Activated naive CD4-positive, alpha-beta T cell treated with Interleukin-2 at 50 U/mL for 16 hours (primary cell): ENCODE measurements at regions not wholly inside any gene's neighbourhood (a gene's known extent, or its start where the extent isn't known, plus 50 kb on each side); places are given as distances from the start of the nearest gene placed in this dataset.

ENCODE experiments used
- DNase-seq: peaks from one replicate; pipeline ENCODE4 v3.0.0-alpha.2; 2020

DNA sequence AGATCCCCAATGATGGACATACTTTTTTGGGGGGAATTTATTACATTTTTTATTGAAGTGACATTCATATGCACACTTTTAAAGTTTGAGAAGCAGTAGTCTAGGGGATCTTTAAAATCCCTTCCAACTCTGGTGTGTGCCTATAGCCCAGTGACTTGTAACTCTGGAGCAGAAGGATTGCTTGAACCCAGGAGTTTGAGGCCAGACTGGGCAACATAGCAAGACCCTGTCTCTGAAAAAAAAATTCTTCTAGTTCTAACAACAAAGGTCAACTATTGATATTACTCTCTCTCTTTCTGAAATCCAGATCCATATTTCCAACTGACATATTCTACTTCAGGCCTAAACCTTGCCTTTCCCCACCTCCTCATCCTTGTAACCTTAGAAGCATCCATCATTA lies 148.2 kb upstream of the SPRY4 start:
- DNase-seq = no peak

DNA sequence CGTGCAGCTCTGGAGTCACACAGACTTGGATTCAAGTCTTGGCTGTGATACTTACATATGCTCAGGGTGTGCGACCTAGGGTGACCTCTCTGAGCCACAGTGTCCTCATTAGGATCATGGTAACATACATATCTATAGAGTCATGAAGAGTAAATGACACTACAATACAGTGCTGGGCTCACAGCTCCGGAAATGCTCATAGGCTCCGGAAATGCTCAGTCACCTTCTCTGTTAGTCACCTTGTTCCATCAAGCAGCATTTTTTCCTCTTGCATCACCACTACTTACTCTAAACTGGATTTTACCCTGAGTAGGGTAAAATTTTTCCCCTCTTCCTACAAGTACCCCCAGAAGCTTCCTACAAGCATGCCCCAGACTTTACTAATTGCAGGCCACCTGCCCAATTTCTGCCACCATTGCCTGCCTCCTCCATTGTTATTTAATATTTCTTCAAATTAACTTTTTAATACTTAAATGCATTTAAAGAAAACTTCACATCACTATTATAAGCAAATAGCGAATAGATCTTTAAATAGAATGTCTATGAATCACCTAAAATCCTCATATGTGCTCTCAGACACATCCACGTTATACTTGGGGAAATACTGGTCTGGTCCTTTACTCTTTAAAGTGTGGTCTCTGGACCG lies 147.6 kb upstream of the SPRY4 start:
- peak; percentile 68 for DNase-seq

DNA sequence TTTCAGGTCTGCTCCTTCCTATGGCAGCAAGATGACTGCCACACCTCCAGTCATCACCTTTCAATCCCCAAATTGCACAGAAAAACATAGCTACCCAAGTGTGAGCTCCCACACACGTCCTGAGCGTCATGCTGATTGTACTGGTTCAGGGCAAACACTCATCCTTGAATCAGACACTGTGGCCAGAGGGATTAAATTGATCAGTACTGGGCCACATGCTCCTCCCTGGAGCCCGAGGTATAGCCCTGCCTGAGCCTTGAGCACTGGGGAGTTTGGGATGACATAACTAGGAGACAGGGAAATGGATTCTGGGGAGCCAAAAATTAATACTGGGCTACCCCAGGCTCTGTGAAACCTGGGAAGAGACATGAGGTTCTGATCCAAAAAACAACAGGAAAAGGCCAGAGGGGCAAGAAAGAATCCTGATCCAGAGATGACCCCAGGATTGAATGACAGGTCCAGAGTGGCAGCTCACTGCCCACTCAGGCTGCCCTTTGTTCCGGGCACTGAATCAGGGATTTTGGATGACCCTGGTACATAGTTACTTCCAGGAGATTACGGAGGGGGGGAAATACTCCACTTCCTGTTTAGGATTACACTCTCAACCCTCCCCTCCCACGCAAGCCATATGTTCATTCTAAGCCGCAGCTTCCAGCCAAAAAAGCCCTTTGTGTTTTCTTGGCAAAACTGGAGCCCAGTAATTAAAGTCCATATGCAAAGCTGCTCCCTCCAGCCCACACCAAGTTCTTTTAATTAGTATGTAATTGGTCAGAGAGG lies 141.6 kb upstream of the SPRY4 start:
- DNase-seq = peak; percentile 18

DNA sequence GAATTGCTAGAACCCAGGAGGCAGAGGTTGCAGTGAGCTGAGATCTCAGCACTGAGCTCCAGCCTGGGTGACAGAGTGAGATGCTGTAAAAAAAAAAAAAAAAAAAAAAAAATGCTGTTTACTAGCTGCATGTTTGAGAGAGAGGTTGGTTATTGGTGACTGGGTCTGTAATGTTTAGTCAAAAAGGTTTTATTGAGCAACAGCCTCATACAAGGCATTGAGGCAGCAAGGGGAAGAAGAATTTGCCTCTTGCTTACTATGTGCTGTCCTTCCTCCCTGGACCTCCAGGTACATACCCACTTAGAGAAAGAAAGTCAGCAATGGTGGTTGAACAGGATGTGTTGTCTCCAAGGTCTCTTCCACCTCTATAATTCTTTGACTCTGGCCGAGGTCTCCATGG lies 140.7 kb upstream of the SPRY4 start:
- DNase-seq = no peak

DNA sequence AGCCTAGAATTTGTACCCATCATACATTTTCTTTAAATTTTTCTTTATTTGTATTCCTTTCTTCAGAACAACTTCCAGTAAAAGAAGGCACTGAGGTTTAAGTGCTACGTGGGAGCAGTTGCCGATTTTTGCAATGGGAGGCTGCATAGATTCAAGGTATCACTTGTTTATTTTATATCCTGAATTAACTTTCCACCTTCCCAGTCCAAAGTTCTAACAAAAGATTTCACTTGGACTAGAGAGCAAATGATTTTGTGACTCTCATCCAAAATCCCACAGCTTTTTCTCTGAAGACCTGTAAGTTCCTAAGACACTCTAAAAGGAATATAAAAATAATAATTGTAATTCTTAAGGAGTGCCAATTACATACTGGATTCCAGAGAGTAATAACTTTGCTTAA lies 139.1 kb upstream of the SPRY4 start:
- DNase-seq = no peak

DNA sequence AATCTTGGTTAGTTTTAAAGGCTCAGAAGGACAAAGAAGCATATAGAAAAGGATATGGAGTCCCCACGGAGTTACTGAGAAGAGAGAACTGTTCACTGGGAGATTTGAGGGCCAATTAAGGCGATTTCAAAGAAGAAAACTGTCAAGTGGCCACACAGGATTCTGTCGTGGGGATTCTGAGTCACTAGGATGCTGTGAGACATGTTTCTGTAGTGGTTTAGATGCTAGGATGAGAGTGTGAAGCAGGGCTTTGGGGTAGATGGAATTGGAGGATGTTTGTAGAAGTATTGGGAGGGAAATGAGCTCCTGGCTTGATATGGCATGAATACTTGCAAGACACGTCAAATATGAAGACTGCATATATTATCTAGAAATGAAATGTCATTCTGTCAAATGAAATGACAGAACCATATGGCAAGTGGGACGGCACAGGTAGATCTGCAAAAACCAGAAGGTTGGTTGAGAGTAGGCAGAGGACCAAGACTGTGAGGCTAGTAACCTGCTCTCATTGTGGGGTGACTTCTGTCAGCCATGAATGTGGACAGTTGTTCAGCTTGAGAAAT lies 136.3 kb upstream of the SPRY4 start:
- no peak for DNase-seq

DNA sequence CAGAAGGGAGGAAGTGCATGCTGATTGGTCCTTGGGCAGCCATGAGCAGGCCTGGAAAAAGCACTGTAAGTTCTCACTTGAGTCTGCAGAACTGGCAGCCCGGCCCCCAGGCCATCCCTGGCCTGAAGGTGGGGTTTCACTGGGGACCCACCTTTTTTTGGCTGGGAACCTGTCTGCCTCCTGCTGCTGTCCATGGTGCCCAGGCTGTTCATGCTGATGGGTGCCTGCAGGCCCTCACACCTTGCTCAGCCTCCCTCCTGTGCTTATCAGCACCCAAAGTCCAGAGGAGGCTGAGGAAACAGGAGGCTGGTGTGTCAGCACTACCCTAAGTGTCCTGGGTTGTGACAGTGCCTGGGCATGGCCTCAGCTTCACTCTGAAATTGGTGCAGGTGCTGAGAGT lies 134.4 kb upstream of the SPRY4 start:
- DNase-seq = no peak

DNA sequence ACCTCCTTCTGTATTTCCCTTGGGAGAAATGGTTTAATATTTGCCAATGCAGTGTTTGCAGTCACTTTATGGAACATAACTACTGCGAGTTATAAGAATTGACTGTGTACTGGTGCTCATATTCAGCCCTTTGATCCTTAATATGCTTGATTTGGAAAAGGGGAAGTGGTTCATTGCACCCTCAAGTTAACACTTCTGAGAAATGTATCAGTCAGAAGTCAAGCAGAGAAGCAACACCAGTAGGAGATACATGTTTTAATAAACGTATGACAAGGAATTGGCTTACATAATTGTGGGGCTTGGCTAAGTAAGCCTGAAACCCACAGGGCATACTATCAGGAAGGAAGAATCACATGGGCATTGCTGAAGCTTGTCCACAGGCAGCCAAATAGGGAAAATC lies 131.0 kb upstream of the SPRY4 start:
- DNase-seq = no peak

DNA sequence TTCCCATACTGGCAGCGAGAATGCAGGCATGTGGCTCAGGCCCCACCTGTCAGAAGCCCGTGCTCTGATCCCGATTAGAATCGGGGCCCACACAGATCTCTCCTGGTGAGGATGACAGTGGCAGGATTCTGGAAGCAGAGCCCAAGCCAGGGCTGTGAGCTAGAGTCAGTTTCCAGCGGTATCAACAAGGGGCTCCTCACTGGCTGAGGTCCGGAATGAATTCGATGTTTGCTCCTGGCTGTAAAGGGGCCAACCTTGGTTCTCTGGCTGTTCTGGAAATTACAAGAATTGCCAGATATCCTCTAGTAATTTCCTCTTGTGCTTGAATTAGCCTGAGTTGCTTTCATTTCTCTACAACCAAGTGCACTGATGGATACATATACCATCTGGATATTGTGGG lies 129.1 kb upstream of the SPRY4 start:
- DNase-seq = no peak

DNA sequence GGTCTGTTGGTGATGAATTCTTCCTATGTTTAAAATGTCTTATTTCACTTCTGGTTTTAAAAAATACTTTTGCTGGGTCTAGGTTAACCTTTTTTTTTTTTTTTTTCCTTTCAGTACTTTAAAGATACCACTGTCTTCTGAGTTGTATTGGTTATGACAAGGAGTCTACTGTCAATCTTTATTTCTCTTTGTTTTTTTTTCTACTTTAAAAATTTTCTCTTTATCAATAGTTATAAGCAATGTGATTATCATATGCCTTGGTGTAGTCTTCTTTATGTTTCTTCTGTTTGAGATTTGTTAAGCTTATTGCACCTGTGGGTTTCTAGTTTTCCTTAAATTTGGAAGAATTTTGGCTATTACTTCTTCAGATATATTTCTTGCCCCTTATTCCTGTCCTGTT lies 125.6 kb upstream of the SPRY4 start:
- DNase-seq = no peak

DNA sequence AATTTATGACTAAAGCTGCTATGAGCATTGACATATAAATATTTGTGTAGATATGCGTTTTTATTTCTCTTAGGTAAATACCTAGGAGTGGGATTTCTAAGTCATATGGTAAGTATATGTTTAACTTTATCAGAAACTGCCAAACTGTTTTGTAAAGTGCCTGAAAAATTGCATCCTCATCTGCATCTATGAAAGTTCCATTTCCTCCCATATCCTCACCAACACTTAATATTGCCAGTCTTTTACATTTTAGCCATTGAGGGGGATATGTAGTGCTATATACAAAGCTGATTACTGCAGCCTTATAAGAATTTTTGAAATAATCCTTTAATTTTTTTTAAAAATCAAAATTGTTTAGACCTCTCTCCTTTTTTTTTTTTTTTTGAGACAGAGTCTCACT lies 123.1 kb upstream of the SPRY4 start:
- no peak for DNase-seq

DNA sequence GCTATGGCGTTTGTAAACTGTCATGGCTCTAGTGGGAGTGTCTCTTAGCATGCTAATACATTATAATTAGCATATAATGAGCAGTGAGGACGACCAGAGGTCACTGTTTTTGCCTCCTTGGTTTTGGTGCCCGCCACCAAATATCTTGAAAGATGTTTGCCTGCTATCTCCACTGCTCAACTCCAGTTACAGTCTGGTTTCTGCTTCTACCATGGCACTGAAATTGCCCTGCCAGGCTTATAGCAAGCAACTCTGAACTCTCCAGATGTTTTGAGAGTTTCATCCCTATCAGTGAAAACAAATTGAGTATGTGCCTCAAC lies 122.1 kb upstream of the SPRY4 start:
- no peak for DNase-seq

DNA sequence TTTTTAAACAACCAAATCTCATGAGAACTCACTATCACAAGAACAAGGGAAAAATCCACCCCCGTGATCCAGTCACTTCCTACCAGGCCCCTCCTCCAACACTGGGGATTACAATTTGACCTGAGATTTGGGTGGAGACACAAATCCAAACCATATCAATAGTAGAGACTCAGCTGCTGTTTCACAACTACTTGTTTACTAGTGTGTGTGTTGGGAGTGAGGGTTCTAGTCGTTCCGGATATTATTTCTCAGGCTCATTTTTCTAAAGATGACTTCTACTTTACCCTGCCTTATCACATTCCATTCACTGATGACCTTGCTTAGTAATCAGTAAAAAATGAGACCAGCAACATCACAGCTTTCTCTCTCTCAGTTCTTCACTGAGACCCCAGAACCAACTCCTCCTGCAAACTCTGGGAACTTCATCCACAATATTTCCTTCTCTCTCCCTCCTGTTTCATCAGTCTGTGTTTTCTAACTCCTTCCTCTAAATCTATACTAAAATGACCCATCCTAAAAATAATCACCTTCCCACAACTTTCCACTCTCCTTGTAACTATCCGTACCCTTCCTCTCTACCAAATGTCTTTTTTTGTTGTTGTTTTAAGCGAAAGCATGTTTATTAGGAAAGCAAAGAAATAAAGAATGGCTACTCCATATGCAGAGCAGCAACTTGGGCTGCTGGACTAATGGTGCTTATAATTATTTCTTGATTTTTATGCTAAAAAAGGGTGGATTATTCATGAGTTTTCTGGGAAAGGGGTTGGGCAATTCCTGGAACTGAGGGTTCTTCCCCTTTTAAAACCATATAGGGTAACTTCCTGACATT lies 121.5 kb upstream of the SPRY4 start:
- no peak for DNase-seq

DNA sequence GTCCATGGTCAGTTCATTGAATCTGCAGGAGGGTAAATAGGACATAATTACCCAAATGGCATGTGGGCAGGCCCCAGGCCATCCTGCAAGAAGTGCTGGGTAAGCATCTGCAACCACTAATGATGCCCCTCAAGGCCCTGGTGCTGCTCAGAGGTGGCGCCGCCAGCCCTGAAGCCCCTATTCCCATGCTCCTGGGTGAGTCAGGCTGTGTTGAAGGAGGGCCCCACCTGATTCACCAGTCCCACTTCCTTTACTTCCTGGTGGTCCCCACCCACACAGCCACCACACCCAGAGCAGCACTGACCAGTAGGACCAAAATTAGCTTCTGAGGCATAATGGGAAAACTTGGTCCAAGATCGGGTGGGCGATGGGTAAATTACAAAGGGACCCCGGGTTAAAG lies 120.4 kb upstream of the SPRY4 start:
- no peak for DNase-seq

DNA sequence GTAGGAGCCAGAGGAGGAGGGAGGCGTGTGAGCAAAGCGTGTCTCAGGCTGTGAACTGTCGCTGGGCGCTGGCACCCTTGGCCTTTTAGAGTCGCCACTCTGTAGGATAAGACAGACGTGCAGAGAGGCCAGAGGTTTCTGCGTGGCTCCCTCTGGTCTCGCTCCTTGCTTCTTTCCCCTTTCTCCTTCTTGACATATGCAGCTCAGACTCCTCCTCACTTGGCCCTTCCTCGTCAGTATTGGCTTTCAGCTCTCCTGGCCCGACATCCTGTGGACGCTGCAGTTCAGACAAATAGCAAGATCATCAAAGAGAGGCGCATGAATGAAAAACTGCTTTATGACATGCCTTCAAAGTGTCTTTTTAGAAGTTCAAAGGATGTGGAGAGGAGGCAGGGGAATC lies 116.8 kb upstream of the SPRY4 start:
- no peak for DNase-seq

DNA sequence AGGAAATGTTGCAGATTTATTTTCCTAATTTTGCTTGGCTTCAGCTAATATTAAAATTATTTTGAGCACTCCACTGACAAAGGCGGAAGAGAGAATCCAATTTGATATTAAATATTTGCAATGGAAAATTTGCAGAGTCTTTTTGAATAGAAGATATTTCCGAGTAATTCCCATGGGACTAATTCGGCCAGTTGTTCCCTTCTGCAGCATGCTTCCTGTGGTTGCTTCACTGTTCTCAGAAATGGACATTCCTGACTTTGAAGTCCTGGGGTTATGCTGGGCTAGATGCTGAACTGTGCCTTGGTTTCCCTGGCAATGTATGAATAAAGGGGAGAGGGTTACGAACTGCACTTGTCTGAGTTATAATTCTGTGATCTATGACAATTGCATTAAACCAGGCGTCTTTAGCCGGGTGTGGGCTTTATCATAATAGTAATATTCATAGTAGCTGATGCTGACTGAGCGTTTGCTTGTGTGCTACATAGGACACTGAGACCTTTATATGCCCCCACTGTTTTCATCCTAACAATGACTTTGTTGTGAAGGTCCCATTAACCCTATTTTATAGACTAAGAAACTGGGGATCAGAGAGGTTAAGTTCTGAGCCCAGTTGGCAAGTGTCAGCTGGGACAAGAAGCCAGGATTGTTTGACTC lies 114.5 kb upstream of the SPRY4 start:
- DNase-seq = no peak

DNA sequence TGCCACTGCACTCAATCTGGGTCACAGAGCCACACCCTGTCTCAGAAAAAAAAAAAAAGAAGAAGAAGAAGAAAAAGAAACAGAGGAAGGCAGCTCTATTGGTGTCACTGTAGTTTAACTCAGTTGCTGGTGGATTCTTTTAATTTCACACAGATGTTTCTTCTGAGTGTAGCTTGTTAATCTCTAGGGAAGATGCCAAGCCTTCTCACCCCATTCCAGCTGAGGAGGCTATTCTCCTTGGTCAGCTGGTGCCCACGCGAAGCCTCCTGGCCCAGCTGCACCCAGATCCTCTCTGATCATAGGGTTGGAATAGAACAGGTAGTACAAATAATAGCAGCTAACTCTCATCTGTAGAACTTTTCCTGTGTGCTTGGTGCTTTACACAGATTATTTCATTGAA lies 113.8 kb upstream of the SPRY4 start:
- DNase-seq = no peak

DNA sequence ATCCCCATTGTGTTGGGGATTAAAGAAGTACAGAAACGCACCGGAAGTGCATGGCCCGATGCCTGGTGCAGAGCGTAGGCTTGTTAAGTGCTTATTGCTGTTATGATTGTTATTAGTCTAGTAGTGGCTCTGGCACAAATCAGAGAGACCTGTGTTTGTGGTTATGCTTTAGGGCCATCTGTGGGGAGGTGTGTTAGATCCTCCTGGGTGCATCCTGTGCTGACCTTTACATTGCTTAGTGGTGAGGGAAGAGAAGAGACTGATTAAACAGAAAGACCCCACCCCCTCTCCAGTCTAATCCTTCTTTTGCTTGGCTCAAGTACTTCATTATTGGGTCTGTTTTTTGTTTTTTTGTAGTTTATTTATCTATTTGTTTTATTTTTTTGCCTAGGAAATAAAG lies 112.7 kb upstream of the SPRY4 start:
- no peak for DNase-seq

DNA sequence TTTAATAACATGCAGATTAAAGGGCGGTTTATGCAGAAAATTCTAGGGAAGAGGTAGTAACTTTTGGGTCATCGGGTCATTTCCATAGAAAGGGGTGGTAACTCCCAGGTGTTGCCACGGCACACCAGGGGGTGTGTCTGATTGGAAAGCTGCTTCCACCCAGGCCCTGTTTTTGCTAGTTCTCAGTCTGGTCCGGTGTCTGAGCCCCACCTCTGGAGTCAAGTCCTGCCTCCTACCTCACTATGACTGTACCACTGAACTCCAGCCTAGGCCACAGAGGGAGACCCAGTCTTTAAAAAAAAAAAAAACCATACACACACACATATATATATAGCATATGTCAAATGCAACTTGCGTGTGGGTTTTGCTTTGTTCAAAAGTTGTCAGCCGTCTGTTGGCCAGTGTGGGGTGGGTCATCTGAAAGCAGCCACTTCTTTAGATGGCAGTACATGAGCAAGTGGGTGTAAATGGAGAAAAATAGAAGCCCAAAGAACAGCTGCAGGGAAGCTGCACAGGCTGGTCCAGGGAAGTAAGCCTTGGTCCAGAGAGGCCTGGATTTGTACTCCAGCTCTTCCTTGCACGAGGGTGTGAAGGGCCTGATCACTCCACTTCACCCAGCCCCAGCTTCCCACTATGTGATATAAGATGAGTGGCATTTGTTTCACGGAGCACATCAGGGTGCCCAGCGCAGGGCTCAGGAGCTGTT lies 110.7 kb upstream of the SPRY4 start:
- no peak for DNase-seq

DNA sequence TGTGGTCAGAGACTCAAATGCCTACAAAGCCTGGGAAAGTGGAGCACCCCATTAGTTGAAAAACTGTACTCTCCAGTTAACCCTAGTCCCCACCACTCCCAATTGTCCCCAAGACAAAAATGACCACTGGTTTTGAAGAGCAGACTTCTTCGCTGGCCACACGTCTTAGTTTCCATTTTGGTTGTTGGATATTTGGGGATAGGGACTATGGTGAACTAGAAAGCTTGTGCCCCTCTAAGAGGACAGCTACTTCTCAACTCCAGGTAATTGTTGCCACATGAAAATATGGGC lies 109.4 kb upstream of the SPRY4 start:
- no peak for DNase-seq

DNA sequence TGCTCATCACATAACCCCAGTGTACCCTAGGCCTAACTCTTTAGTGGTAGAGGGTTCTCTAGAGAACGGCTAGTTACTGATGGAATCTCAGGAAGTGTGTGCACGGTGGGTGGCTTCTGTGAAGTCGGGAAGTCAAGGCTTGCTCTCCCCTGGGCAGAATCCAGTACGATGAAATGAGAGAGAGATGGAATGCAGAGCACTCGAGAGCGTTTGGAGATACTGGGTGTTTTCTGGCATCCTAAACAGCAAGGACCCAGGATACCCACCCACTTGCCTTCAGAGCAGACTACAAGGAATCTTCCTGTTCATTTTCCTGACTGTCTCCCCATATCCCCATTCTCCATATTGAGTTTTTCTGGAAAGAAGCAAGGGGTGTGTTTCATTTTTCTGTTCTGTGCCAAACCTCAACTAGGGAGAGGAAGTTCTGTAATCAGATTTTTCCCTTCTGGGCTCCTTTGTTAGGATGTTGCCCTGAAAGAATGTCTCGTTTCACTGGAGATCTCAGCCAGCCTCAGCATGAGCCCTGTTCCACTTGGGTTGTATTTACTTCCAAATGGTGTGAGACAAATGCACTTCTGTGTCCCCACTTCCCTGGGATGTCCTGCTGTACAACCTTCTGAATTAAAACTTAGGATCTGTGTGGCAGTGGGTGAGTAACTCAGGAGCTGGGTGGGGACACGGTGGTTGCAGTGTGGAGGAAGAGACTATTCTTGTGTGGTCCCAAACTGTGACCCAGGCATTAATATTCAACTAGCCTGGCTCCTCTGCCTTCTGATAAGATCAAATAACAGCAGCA lies 108.9 kb upstream of the SPRY4 start:
- no peak for DNase-seq

DNA sequence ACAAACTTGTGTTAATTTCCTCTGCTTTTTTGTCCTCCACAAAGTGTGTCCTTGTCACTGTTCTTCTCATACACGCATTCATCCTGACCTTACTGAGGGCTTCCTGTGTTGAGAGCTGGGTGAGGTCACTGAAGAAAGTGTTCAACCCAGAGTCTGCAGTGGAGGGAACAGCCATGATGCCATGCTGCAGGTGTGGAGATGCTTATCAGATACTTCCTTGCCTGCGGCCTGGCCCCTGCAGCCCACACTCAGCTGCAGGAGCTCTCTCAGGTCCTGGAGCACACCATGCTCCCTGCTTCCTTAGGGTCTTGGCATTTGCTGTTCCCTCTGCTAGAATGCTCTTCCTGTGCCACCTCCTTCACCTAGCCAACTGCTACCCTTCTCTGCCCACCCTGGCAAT lies 108.1 kb upstream of the SPRY4 start:
- DNase-seq = peak; percentile 46
